ENCODE measurements at regions not wholly inside any gene's neighbourhood (a gene's known extent, or its start where the extent isn't known, plus 50 kb on each side); places are given as distances from the start of the nearest gene placed in this dataset.

DNA sequence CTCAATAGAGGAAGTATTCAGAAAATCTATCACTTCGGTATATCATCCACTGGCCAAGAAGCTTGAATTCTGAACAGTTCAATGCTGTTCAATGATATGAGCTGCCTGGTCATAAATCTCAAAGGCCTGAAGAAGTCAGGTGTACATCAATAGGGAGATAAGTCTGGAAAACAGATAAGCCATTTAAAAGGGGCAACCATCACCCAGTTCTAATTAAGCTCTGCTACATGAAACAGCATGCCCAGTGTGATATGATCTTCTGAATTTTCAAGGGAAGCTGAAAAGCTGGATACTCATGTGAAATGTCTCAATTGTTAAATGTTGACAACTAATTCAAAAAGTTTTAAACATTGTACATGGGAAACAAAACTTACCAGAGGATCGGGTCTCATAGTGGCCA is 2020.7 kb upstream of the WWC1 start:
- Mint-ChIP-seq H3K27me3 (ENCODE audit: low read depth) (no peaks in the 10 kb centered on the region), H3K9me3 (ENCODE audit: low read depth) (no peaks in the 10 kb centered on the region), H3K36me3 (ENCODE audit: low read depth) (no peaks in the 10 kb centered on the region), H3K27ac (ENCODE audit: unreplicated experiment) (no peak overlapping the region), H3K4me3 (ENCODE audit: unreplicated experiment) (no peak overlapping the region), H3K4me1 (ENCODE audit: low read depth) (no peaks in the 10 kb centered on the region)
- no peak for DNase-seq (ENCODE audit: low spot score)
- TF ChIP-seq, protein P1, sequence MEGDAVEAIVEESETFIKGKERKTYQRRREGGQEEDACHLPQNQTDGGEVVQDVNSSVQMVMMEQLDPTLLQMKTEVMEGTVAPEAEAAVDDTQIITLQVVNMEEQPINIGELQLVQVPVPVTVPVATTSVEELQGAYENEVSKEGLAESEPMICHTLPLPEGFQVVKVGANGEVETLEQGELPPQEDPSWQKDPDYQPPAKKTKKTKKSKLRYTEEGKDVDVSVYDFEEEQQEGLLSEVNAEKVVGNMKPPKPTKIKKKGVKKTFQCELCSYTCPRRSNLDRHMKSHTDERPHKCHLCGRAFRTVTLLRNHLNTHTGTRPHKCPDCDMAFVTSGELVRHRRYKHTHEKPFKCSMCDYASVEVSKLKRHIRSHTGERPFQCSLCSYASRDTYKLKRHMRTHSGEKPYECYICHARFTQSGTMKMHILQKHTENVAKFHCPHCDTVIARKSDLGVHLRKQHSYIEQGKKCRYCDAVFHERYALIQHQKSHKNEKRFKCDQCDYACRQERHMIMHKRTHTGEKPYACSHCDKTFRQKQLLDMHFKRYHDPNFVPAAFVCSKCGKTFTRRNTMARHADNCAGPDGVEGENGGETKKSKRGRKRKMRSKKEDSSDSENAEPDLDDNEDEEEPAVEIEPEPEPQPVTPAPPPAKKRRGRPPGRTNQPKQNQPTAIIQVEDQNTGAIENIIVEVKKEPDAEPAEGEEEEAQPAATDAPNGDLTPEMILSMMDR (IDR thresholded peaks at IDR 0.05), result no peak

DNA sequence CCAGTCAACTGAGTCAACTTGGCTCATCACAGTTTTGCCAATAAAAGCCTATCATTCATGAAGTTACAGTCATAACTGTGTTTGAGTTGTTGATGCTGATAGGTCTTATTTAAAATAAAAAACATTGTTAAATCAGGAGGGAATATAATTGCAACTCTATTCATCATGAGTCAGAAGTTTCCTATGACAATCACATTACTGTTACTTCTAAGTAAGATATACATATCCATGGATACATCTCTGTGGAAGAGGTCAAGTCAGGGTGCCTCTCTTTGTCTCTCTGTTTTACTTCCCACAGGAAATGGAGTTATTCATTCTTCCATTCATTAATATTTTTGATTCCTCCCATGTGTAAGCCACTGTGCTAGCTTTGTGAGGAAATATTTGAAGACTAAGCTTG is 2015.4 kb upstream of the WWC1 start:
- Mint-ChIP-seq H3K4me1 (ENCODE audit: low read depth) (no peaks in the 10 kb centered on the region), H3K9me3 (ENCODE audit: low read depth) (peaks cover 6% of the 10 kb centered on the region), H3K27ac (ENCODE audit: unreplicated experiment) (no peak overlapping the region), H3K4me3 (ENCODE audit: unreplicated experiment) (no peak overlapping the region), H3K27me3 (ENCODE audit: low read depth) (no peaks in the 10 kb centered on the region), H3K36me3 (ENCODE audit: low read depth) (no peaks in the 10 kb centered on the region)
- TF ChIP-seq, protein P1 (IDR thresholded peaks at IDR 0.05), result no peak
- DNase-seq (ENCODE audit: low spot score), result no peak

DNA sequence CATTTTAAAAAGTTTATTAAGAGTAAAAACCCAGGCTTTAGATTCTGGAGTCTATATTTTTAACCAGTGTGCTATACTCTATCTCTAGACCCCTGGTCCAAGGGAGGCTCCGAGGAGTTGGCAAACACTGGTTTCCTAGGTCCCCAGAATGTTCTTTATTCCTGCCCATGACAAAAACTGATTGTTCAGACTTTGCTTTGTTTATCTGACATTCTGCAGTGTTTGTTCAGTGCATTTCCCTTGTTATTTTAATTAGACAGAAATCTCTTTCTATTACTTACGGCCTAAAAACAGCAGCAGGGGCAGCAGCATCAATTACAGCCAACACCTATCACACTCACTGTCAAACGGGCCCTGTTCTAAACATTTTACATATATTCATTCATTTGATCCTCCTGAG is 2011.6 kb upstream of the WWC1 start:
- TF ChIP-seq, protein P1 (IDR thresholded peaks at IDR 0.05), result no peak
- H3K9me3 Mint-ChIP-seq (ENCODE audit: low read depth), result peaks cover 9% of the 10 kb centered on the region
- no peak for DNase-seq (ENCODE audit: low spot score)
- H3K27ac Mint-ChIP-seq (ENCODE audit: unreplicated experiment), result no peak overlapping the region
- no peaks in the 10 kb centered on the region for H3K36me3 Mint-ChIP-seq (ENCODE audit: low read depth)
- H3K4me1 Mint-ChIP-seq (ENCODE audit: low read depth), result no peaks in the 10 kb centered on the region
- H3K4me3 Mint-ChIP-seq (ENCODE audit: unreplicated experiment), result no peak overlapping the region
- no peaks in the 10 kb centered on the region for H3K27me3 Mint-ChIP-seq (ENCODE audit: low read depth)

DNA sequence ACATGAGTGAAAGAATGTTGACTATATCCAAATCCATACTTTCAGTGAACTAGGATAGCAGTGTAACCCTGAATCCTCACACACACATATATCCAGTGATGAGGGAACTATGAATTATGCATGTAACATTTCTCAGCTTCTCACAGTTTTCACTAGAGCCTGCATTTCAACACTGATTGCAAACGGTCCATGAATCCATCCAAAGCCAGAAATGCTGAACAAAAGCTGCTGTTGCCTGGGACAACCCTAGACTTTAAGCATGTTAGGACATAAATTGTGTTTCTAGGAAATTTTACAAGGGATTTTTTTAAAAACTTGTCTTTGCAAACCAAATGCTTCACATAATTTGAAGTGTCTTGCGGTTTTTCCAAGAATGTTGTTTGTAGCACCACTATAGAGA is 2010.0 kb upstream of the WWC1 start:
- TF ChIP-seq, protein P1 (IDR thresholded peaks at IDR 0.05), result no peak
- no peaks in the 10 kb centered on the region for H3K36me3 Mint-ChIP-seq (ENCODE audit: low read depth)
- no peak overlapping the region for H3K4me3 Mint-ChIP-seq (ENCODE audit: unreplicated experiment)
- peaks cover 9% of the 10 kb centered on the region for H3K9me3 Mint-ChIP-seq (ENCODE audit: low read depth)
- H3K27me3 Mint-ChIP-seq (ENCODE audit: low read depth), result no peaks in the 10 kb centered on the region
- no peak overlapping the region for H3K27ac Mint-ChIP-seq (ENCODE audit: unreplicated experiment)
- no peaks in the 10 kb centered on the region for H3K4me1 Mint-ChIP-seq (ENCODE audit: low read depth)
- DNase-seq (ENCODE audit: low spot score), result no peak

DNA sequence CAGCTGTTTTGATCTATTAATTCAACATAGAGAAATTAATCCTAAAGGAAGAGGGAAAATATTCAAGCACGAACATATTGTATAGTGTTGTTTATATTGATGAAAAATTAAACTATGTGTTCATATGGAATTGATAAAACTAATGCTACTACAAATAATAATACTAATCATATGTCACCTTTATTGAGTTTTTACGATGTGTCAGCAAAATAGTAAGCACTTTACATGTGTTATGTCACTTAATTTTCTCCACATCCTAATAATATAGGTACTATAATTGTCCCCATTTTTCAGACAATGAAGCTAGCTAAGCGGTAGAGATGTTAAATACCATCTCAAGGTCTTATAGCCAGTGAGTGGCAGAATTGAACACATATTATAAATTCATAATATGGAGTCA is 2008.5 kb upstream of the WWC1 start:
- H3K27ac Mint-ChIP-seq (ENCODE audit: unreplicated experiment), result no peak overlapping the region
- H3K4me1 Mint-ChIP-seq (ENCODE audit: low read depth), result no peaks in the 10 kb centered on the region

More for the DNA sequence above, 2008.5 kb upstream of the WWC1 start:
- Mint-ChIP-seq H3K36me3 (ENCODE audit: low read depth) (no peaks in the 10 kb centered on the region), H3K9me3 (ENCODE audit: low read depth) (peaks cover 9% of the 10 kb centered on the region), H3K27me3 (ENCODE audit: low read depth) (peaks cover under 1% of the 10 kb centered on the region), H3K4me3 (ENCODE audit: unreplicated experiment) (no peak overlapping the region)
- no peak for DNase-seq (ENCODE audit: low spot score)
- TF ChIP-seq, protein P1 (IDR thresholded peaks at IDR 0.05), result no peak
